ENCODE measurements at regions not wholly inside any gene's neighbourhood (a gene's known extent, or its start where the extent isn't known, plus 50 kb on each side); places are given as distances from the start of the nearest gene placed in this dataset.

DNA sequence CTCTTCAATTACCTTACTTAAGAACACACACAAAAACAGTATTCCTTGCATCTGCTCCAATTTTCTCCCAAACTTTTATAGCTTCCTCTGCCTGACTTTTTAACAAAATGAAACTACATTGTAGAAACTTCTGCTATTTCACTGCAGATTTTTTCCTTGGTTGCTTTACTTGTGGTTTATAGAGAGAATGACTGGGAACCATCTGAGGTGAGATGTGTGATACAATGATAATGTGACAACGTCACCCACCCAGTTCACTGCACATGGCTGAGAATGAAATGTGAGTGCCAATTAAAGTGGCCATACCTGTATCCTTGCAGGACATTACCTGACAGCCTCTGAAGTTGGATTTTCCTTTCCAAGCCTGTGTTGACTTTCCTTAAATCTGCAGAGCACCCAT, 258.4 kb downstream of the CD83 start:
- Histone ChIP-seq H3K4me3 (ENCODE audit: insufficient read depth, low read depth, low read length) (no peak overlapping the region), H3K4me1 (ENCODE audit: control insufficient read depth, insufficient read depth, low read length) (peaks cover 10% of the 10 kb centered on the region), H3K27ac (ENCODE audit: insufficient read depth, low read depth, low read length, poor library complexity, severe bottlenecking) (no peak overlapping the region), H3K27me3 (ENCODE audit: control insufficient read depth, insufficient read depth, low read length, poor library complexity, severe bottlenecking) (no peaks in the 10 kb centered on the region), H3K9me3 (ENCODE audit: control insufficient read depth, low read length) (no peaks in the 10 kb centered on the region), H3K36me3 (ENCODE audit: control insufficient read depth, insufficient read depth, low read length) (no peaks in the 10 kb centered on the region)
- 87 to 94% methylated on average over 1 of the region's 1 CpG for WGBS, 2 experiments

DNA sequence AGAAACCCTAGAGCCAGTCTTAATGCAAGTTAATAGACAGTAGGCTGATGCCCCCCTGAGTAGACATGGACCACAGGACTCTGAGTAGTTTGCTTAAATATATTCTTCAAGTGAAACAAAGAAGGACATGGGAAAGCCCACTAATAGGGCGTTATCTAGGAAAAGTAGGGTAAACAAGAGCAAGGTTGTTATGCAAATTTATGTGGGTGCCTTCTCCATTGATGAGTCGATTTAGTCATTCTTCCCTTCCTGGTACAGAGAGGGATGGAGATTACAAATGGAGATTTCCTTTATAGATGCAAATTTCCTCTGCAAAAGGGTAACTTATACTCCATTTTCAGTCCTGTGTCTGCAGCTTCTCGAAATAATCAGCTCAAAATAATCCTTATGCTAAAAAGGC, 262.0 kb downstream of the CD83 start:
- 11 to 15% methylated on average over 3 of the region's 3 CpGs for WGBS, 2 experiments
- Histone ChIP-seq H3K4me1 (ENCODE audit: control insufficient read depth, insufficient read depth, low read length) (peaks cover 34% of the 10 kb centered on the region), H3K36me3 (ENCODE audit: control insufficient read depth, insufficient read depth, low read length) (no peaks in the 10 kb centered on the region), H3K9me3 (ENCODE audit: control insufficient read depth, low read length) (no peaks in the 10 kb centered on the region), H3K27ac (ENCODE audit: insufficient read depth, low read depth, low read length, poor library complexity, severe bottlenecking) (no peak overlapping the region), H3K27me3 (ENCODE audit: control insufficient read depth, insufficient read depth, low read length, poor library complexity, severe bottlenecking) (peaks cover 9% of the 10 kb centered on the region), H3K4me3 (ENCODE audit: insufficient read depth, low read depth, low read length) (no peak overlapping the region)

DNA sequence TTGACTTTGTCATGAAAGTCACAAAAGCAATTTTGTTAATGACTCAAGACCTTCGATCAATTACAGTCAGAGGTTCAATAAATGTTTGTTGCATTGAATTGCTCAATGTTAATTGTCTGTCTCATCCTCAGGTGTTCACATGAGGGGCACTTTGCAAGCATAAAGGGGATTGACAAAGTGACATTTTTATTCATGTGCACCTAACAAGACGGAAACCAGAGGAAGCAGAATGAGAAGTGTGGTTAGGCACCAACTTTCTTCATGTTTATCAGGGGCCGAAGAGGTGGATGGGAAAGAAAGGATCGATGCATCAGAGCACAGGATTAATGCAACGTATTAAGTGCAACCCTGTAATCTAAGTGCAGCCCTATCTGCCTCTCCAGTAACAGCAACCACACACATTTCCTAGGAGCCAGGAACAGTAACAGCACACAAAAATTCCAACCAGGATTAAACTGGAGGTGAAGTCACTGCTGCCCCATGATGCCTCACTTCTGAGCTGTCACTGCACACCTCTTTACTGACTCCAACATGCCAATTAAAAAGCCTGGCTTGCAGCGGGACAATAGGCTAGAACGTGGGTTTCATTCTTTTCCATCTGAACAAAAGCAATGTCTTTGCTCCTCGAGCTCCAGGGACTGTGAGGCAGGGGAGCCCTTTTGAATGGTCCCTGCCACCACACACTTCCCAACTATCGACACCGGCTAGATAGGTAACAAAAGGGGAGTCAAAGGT, 262.7 kb downstream of the CD83 start:
- no peaks in the 10 kb centered on the region for H3K36me3 ChIP-seq (ENCODE audit: control insufficient read depth, insufficient read depth, low read length)
- no peaks in the 10 kb centered on the region for H3K9me3 ChIP-seq (ENCODE audit: control insufficient read depth, low read length)
- 27 to 33% methylated on average over 10 of the region's 10 CpGs for WGBS, 2 experiments
- H3K4me3 ChIP-seq (ENCODE audit: insufficient read depth, low read depth, low read length), result no peak overlapping the region
- H3K4me1 ChIP-seq (ENCODE audit: control insufficient read depth, insufficient read depth, low read length), result peaks cover 34% of the 10 kb centered on the region
- no peak overlapping the region for H3K27ac ChIP-seq (ENCODE audit: insufficient read depth, low read depth, low read length, poor library complexity, severe bottlenecking)
- H3K27me3 ChIP-seq (ENCODE audit: control insufficient read depth, insufficient read depth, low read length, poor library complexity, severe bottlenecking), result peaks cover 9% of the 10 kb centered on the region

DNA sequence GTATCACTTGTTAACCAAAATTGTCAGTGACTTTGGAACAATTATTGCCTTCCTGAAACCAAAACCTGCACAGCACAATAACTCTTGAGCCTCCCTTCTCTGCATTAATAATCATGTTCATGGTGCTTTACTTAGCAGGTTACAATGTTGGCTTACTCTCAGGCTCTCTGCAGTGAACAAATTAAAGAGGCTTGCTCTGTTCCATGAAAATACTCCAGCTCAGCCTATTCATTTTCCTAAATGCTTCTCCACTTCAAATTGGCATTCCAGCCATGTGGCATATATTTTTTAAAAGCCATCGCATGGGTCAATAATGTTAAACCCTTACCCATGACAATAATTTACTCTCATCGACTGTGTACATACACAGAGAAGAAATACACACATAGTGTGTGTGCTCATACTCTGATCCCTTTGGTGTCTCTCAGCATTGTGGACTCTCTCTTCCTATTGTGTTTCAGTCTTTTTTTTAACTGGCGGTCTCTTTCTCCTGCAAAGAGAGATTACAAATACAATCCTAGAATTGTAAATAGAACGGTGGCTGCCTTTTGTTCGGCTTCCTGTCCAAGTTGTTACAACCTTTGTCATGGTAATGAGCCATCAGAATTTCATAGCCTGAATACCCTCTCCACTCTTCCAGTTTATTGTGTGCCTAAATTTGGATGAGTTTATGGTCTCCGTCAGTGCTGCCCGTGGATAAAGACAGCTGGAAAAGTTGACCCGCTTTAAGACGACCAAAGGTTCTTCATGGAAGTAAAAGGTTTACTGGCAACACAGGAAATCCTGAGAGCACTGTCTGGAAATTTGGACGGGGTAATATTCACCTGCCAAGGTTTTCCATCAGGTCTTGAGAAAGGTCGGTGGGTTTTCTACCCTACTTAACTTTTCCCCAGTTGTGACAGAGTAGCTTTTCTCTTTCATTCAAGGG, 263.6 kb downstream of the CD83 start:
- H3K9me3 ChIP-seq (ENCODE audit: control insufficient read depth, low read length), result no peaks in the 10 kb centered on the region
- 1 to 3% methylated on average over 11 of the region's 11 CpGs for WGBS, 2 experiments
- H3K4me1 ChIP-seq (ENCODE audit: control insufficient read depth, insufficient read depth, low read length), result peaks cover 34% of the 10 kb centered on the region
- no peak overlapping the region for H3K4me3 ChIP-seq (ENCODE audit: insufficient read depth, low read depth, low read length)
- peak overlapping the region; percentile 48 for H3K27ac ChIP-seq (ENCODE audit: insufficient read depth, low read depth, low read length, poor library complexity, severe bottlenecking)
- no peaks in the 10 kb centered on the region for H3K36me3 ChIP-seq (ENCODE audit: control insufficient read depth, insufficient read depth, low read length)
- peaks cover 9% of the 10 kb centered on the region for H3K27me3 ChIP-seq (ENCODE audit: control insufficient read depth, insufficient read depth, low read length, poor library complexity, severe bottlenecking)

DNA sequence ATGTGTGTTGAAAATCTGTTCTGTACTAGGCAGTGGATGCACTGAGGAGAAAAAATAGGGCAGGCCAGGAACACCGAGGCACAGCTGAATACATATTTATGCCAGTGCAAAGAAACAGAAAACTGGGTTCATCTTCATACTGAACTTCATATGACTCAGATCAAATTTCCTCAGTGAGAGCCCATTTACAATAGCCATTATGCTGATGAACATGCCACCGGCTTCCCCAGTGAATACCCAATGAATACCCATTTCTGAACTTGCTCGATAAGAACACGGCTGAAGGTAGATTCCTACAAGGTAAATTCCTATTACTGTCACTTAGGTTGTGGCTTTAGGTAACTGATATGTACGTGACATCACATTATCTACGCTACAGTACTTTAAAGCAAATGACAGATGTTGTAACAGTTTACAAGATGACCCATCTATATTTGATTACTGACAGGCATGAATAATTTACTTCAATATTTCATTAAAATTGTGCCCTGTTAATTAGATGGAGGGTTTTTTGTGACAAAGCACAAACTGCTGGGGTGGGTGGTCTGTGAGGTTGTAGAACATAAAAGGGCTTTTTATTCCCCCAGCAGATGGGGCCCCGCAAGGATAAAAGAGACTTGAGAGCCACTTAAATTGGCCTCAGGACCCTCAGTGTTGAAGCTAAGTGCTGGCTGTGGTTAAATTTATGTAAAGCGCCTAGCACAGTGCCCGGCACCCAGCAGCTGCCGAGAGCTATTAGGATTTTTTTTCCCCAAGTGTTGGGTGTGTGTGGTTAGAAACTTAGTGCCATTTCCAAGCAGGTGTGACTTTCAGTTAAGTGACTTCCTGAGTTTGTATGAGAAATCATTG, 264.5 kb downstream of the CD83 start:
- no peak overlapping the region for H3K4me3 ChIP-seq (ENCODE audit: insufficient read depth, low read depth, low read length)
- H3K9me3 ChIP-seq (ENCODE audit: control insufficient read depth, low read length), result no peaks in the 10 kb centered on the region
- peaks cover 9% of the 10 kb centered on the region for H3K27me3 ChIP-seq (ENCODE audit: control insufficient read depth, insufficient read depth, low read length, poor library complexity, severe bottlenecking)
- H3K4me1 ChIP-seq (ENCODE audit: control insufficient read depth, insufficient read depth, low read length), result peaks cover 34% of the 10 kb centered on the region
- WGBS, 2 experiments, result 53 to 57% methylated on average over 10 of the region's 10 CpGs
- H3K36me3 ChIP-seq (ENCODE audit: control insufficient read depth, insufficient read depth, low read length), result no peaks in the 10 kb centered on the region
- H3K27ac ChIP-seq (ENCODE audit: insufficient read depth, low read depth, low read length, poor library complexity, severe bottlenecking), result peak overlapping the region; percentile 17

DNA sequence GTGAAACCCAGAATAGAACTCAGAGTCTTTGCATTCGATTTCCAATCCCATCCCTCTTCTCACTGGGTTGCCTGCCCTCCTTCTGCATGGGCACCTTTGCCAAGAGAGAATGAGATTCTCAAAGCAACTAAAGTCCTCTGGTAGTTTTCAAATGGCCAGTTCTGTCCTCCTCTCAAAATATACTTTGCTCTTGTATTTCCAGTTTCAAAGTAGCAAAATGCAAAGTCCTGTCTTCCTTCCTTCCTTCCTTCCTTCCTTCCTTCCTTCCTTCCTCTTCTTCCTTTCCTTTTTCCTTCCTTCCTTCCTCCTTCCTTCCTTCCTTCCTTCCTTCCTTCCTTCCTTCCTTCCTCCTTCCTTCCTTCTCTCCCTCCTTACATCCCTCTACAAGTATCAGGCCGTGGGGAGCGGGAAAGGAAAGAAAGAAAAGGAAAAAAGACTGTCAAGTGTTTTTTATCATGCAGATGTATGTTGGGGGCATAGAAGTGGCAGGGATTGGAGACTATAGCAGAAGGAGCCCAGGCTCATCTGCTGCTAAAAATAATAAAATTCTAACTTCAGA, 265.2 kb downstream of the CD83 start:
- no peak overlapping the region for H3K27ac ChIP-seq (ENCODE audit: insufficient read depth, low read depth, low read length, poor library complexity, severe bottlenecking)
- H3K9me3 ChIP-seq (ENCODE audit: control insufficient read depth, low read length), result no peaks in the 10 kb centered on the region
- no peak overlapping the region for H3K4me3 ChIP-seq (ENCODE audit: insufficient read depth, low read depth, low read length)
- H3K27me3 ChIP-seq (ENCODE audit: control insufficient read depth, insufficient read depth, low read length, poor library complexity, severe bottlenecking), result peaks cover 9% of the 10 kb centered on the region
- 63 to 79% methylated on average over 2 to 3 of the region's 3 CpGs for WGBS, 2 experiments
- H3K4me1 ChIP-seq (ENCODE audit: control insufficient read depth, insufficient read depth, low read length), result peaks cover 34% of the 10 kb centered on the region
- no peaks in the 10 kb centered on the region for H3K36me3 ChIP-seq (ENCODE audit: control insufficient read depth, insufficient read depth, low read length)

DNA sequence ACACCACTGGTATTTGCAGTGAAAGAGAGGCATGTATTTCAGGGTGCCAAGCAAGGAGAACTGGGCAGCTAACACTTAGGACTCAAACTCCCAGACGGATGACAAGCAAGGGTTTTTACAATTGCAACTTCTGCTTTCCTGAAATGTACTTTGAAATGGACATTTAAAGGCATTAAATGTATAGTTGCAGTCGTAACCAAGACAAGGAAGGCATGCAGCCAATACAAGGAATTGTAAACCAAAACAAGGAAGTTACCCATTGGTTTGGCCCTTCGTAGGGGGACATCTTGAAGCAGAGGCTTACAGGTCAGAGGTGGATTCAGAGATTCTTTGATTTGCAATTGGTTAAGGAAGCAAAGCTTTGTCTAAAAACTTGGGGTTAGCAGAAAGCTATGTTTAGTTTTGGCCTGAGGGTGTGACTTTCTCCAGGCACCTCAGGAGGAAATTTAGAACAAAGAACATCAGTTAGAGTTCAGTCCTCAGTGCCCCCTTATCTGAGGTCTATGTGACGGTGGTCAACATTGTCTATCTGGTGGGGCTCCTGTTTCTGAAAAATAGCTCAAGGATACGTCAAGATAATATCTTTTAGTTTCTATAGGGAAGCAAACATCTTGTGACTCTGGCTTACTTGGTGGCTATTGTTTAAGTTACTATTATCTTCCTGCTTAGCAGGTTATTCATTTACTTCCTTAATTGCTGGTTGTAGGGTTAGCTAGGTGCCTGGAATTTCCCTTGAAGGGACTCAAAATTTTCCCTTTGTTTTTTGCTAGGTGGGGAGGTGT, 266.0 kb downstream of the CD83 start:
- Histone ChIP-seq H3K4me1 (ENCODE audit: control insufficient read depth, insufficient read depth, low read length) (peaks cover 34% of the 10 kb centered on the region), H3K27ac (ENCODE audit: insufficient read depth, low read depth, low read length, poor library complexity, severe bottlenecking) (no peak overlapping the region)

DNA sequence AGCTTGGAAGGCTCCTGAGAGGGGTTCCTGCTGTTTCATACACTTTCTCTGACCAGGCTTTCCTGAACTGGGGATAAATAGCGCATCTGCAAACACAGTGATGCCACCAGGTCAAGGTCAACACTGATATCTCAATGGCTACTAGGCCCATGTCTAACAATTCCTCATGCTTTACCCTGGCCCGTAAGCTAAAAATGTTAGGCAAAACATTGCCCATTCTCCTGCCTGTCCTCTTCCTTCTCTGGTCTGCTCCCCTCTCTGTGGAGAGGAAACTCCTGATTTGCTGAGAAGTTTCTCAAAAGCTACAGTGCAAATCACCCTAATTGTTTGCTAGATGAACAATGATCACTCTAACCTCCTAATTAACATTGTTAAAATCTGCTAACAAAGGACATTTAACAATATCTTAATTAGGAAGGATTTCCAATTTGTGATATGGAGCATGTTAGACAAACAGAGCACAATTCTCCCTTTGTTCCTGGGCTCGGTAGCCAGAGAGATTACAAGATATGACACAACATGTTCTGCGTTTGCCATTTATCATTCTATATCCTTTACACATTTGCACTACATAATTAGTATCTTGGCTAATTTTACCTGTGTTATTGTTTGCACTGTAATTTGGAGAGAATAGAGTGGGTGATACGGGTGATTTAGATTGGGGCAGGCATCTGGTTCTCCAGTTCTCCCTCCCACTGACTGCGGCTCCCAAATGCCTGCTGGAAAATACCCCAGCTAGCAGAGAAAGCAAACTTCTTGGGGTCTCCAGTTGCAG, 266.8 kb downstream of the CD83 start:
- Histone ChIP-seq H3K4me1 (ENCODE audit: control insufficient read depth, insufficient read depth, low read length) (peaks cover 34% of the 10 kb centered on the region), H3K27me3 (ENCODE audit: control insufficient read depth, insufficient read depth, low read length, poor library complexity, severe bottlenecking) (peaks cover 9% of the 10 kb centered on the region), H3K27ac (ENCODE audit: insufficient read depth, low read depth, low read length, poor library complexity, severe bottlenecking) (no peak overlapping the region), H3K4me3 (ENCODE audit: insufficient read depth, low read depth, low read length) (no peak overlapping the region), H3K36me3 (ENCODE audit: control insufficient read depth, insufficient read depth, low read length) (no peaks in the 10 kb centered on the region), H3K9me3 (ENCODE audit: control insufficient read depth, low read length) (no peaks in the 10 kb centered on the region)
- 86 to 94% methylated on average over 5 to 6 of the region's 6 CpGs for WGBS, 2 experiments

More for the DNA sequence above, 266.0 kb downstream of the CD83 start:
- Histone ChIP-seq H3K4me3 (ENCODE audit: insufficient read depth, low read depth, low read length) (no peak overlapping the region), H3K9me3 (ENCODE audit: control insufficient read depth, low read length) (no peaks in the 10 kb centered on the region), H3K36me3 (ENCODE audit: control insufficient read depth, insufficient read depth, low read length) (no peaks in the 10 kb centered on the region), H3K27me3 (ENCODE audit: control insufficient read depth, insufficient read depth, low read length, poor library complexity, severe bottlenecking) (peaks cover 9% of the 10 kb centered on the region)
- 88 to 89% methylated on average over 5 of the region's 5 CpGs for WGBS, 2 experiments

DNA sequence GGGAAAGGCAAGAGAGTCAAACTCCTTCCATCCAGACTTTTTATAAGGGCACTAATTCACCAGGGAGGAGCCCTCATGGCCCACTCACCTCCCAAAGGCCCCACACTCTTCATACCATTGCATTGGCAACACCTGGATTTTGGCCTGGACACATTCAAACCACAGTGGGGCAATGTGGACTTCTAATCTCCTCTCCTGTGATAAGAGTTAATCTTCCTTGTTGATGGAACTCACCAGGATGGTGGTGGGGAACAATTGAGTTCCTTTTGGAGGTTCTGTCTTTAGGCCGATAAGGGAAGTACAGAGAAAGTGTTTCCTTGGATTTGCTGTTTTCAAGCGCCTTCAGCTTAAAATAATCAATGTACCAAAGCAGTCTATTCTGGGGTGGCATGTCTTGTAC, 268.7 kb downstream of the CD83 start:
- H3K4me3 ChIP-seq (ENCODE audit: insufficient read depth, low read depth, low read length), result no peak overlapping the region
- 93 to 95% methylated on average over 2 of the region's 2 CpGs for WGBS, 2 experiments
- peaks cover 9% of the 10 kb centered on the region for H3K27me3 ChIP-seq (ENCODE audit: control insufficient read depth, insufficient read depth, low read length, poor library complexity, severe bottlenecking)
- no peaks in the 10 kb centered on the region for H3K9me3 ChIP-seq (ENCODE audit: control insufficient read depth, low read length)
- no peaks in the 10 kb centered on the region for H3K36me3 ChIP-seq (ENCODE audit: control insufficient read depth, insufficient read depth, low read length)
- peaks cover 21% of the 10 kb centered on the region for H3K4me1 ChIP-seq (ENCODE audit: control insufficient read depth, insufficient read depth, low read length)
- no peak overlapping the region for H3K27ac ChIP-seq (ENCODE audit: insufficient read depth, low read depth, low read length, poor library complexity, severe bottlenecking)
